Stimulated activated CD4-positive, alpha-beta T cell treated with anti-CD3 and anti-CD28 coated beads, Interleukin-12 subunit alpha, Interleukin-12 subunit beta, amount 100 ng/mL, for 24 hours (primary cell): ENCODE measurements at regions not wholly inside any gene's neighbourhood (a gene's known extent, or its start where the extent isn't known, plus 50 kb on each side); places are given as distances from the start of the nearest gene placed in this dataset.
A peak's percentile ranks its signal among the peaks of the same experiment; 100 is the strongest.
"Not testable (repeated sequence)": the region's sequence is repeated elsewhere in the genome, so short reads cannot be mapped to it uniquely, and the experiment has no call there.

Source experiments
- DNase-seq, 2 experiments: peaks; one replicate each; pipeline ENCODE4 v3.0.0-alpha.2; 2020; ENCODE audit warnings: low read depth in 2 of 2

DNA sequence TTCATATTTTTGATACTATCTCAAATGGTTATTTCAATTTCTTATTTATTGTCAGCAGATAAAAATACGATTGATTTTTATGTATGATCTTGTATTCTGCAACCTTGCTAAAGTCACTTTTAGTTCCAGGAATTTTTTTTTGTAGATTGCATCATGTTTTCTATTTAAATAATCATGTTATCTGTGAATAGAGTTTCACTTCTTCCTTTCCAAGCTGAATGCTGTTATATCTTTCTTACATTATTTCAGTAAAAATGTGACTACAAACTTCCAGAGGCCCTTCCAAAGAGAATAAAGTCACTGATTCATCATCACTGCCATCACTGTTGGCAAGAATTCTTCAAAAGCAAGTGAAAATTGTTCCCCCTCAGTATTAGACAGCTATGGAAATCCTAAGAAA, 104.7 kb upstream of the RAP1B start:
- DNase-seq: no peak

- no peak for DNase-seq
Observed at GRCh38 chr12:68506619-68507018, 104.1 kb upstream of the RAP1B start.

DNA sequence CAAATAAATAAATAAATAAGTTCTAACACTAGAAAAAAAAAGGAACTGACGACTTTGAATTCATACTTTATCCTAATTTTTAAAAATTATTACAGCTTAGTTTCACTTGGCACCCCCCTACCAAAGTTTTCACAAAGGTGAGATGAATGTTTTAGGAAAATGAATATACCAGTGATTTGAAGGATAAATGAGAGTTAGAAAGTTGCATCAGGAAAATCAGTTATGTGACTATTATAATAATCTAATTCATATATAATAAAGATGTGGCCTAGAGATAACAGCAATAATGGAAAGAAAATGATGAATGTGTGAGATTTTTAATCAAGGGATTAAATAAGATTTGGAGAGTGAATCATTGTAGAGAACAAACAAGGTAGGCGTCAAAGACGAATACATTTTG, 103.0 kb upstream of the RAP1B start:
- no peak for DNase-seq

DNA sequence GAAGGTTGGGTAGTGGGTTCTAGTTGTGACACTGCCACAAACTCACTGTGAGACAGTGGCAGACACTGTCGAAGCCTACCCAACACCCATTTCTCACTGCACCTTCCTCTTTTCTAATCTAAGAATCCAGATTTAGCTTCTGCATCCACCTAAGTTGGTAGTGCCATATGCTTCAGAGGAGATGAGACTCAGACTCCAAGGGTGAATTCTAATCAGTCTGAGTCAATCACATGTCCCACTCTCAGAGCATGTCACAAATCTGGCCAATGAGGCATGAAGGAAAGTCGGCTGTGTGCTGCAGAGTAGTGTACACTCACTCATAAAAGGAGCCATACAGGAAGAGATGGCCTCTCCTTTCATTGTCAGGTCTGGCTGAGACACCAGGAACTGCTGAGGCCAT, 102.1 kb upstream of the RAP1B start:
- DNase-seq: no peak

- no peak for DNase-seq
Observed at GRCh38 chr12:68509242-68509641, 101.5 kb upstream of the RAP1B start.

GRCh38 chr12:68510397-68510796, 100.3 kb upstream of the RAP1B start:
- DNase-seq: no peak

- no peak for DNase-seq
Observed at GRCh38 chr12:68514807-68515411, 95.8 kb upstream of the RAP1B start.

DNA sequence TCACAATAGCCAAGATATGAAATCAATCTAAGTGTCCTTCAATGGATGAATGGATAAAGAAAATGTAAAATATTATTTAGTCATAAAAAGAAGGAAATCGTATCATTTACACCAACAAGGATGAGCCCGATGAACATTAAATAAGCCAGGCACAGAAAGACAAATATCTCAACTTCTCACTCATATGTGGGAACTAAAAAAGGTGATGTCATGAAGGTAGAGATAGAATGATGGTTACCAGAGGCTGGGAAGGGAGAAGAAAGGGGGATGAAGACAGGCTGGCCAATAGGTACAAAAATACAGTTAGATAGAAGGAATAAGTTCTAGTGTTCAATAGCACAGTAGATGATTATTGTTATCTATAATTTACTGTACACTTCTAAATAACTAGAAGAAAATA, 94.9 kb upstream of the RAP1B start:
- DNase-seq: no peak

DNA sequence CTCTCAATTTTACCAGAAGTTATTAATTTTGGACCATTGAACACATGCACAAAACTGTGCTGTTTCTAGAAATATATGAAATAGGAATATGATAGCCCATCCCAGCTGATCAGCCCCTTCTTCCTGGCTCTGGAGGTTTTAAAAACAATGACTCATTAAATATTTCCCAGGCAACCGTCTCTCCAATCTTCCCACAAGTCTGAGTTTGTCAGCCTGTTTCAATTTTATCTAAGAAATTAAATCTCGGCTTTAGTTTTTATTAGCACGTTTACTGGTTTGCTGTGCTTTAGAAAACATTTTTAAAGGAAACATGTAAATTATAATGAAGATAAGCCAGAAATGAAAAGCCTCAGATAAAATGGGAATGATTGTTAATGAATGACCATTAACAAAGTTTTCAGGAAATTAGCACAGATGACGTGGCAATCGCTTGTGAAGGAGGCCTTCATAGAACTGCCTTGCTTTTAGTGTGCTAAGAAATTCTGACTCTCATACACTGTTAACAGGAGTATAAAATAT, 89.3 kb upstream of the RAP1B start:
- DNase-seq: no peak

- no peak for DNase-seq
Observed at GRCh38 chr12:68521848-68522502, 88.7 kb upstream of the RAP1B start.

DNA sequence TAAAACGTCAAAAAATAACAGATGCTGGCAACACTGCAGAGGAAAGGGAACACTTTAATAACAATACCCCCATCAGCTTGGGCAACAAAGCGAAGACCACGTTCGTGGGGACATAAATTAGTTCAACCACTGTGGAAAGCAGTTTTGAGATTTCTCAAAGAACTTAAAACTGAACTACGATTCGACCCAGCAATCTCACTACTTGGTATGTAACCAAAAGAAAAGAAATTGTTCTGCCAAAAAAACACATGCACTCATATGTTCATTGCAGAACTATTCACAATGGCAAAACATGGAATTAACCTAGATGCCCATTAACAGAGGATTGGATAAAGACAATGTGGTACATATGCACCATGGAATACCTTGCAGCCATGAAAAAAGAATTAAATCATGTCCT, 81.2 kb upstream of the RAP1B start:
- no peak for DNase-seq

GRCh38 chr12:68529869-68530268, 80.8 kb upstream of the RAP1B start:
- DNase-seq: no peak

DNA sequence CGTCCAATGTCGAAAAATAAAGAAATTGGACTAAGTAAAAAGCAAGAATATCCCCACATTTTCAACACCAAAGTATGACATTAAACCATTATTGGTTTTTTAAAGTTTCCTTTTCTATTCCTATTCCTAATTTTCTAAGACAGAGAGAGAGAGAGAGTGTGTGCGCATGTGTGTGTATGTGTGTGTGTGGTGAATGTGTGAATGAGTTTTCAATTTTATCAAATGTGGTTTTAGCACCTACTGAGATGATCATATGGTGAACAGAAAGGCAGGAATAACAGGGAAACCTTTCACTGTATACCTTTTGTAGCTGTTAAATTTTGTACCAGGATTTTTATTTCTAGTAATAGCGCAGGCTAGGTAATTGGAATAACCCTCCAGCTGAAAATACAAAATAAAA, 80.4 kb upstream of the RAP1B start:
- DNase-seq: no peak

- no peak for DNase-seq
Observed at GRCh38 chr12:68530965-68531364, 79.7 kb upstream of the RAP1B start.

DNA sequence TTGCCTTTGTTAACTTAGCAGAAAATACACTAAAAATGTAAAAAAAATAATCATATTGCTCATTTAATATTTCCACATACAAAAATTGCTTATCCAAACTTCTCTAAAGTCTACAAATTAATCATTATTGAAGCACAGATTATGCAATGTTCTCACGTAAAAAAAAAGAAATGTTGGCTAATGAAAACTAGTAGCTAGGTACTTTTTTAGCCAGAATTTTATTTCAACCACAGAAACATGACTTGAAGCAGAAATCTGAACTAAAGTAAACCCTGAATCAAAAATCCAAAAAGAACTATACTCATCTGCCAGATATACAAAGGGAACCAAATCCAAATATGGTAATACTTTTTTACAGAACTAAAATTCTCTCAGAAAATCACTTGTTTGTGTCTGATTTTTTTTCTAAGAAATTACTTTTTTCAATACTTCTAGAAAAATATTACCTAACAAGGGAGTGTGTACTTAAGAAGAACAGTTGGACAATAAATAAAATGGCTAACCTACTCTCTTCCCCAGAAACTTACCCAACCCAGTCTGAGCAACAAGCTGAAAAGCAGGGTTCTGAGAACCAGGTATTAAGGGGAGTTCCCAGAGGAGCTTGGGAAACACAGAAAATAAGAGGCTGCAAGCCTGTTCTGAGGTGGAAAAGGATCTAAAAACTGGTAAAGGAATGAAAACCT, 78.4 kb upstream of the RAP1B start:
- DNase-seq: no peak

DNA sequence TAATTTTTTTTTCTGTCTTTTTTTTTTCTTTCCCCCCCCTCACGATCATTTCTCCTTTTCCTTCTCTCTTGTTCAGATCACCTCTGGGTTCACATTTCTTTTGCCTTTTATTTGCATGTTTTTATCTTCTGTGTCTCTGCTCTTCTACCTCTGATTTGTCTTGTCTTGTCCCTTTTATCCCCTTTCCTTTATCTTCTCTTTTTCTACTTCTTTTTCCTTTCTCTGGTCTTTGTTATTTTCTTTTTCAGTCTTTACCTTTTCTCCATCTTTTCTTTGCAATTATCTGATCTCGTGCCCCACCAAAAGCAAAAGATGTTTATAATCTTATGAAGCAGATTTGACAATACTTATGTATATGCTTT, 77.8 kb upstream of the RAP1B start:
- no peak for DNase-seq

DNA sequence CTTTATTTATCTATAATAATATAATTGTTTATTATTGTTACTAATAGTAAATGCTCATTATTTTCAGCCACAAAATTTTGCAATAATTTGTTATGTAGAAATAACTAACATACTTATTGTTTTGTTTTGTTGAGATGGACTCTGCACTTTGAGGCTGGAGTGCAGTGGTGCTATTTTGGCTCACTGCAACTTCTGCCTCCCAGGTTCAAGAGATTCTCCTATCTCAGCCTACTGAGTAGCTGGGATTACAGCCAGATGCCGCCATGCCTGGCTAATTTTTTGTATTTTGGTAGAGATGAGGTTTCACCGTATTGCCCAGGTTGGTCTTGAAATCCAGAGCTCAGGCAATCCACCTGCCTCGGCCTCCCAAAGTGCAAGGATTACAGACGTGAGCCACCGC, 76.6 kb upstream of the RAP1B start:
- no peak for DNase-seq

DNA sequence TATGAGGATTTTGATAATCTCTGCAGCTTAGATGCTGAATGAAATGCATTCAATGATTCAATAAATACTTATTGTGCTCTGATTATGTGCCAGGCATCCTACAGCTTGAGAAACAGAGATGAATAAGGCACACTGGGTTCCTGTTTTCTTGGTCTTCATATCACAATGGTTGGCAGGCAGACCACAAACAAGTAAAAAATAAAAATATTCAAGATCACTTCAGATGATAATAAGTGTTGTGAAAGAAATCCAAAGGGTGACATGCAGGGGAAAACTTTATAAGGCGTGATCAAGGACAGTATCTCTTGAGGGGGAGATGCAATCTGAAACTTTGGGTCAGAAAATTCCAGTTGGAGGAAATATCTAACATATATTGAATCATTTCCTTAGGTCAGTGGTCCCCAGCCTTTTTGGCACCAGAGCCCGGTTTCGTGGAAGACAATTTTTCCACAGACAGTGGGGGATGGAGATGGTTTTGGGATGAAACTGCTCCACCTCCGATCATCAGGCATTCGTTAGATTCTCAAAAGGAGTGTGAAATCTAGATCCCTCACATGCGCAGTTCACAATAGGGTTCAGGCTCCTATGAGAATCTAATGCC, 73.7 kb upstream of the RAP1B start:
- no peak for DNase-seq

DNA sequence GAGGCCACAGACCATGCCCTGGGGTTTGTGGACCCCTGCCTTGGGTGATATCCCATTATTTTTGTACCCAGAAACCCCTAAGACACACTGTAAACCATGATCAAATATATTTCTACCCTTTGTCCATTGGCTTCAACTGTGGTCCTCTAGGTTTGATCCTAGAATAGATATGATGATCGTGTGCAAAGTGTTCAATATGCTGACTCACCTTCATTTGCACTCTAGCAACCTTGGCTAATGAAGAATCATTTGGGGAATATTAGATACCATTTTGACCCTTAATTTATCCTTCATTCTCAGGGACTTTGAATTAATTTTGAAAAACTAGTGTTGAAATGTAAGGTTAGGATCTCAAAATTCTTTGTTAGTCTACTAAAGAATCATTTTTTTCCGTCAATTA, 73.1 kb upstream of the RAP1B start:
- DNase-seq: no peak

- peak; percentile 18 to 29 for DNase-seq
Observed at GRCh38 chr12:68538726-68539614, 71.7 kb upstream of the RAP1B start.

DNA sequence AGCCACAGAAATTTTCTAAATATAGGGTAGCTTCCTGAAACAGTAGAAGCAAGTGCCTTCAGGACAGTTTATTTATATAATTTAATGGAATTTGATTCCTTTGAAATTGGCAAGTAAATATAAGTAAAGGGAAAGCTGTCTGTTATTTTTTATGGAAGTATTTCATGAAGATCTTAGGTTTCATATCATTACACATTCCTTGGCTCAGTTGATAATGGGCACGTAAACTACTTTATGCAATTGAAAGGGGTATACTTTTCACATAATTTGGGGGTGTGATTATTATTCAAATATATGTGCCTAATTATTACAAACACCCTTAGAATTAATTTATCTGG, 71.1 kb upstream of the RAP1B start:
- no peak for DNase-seq

DNA sequence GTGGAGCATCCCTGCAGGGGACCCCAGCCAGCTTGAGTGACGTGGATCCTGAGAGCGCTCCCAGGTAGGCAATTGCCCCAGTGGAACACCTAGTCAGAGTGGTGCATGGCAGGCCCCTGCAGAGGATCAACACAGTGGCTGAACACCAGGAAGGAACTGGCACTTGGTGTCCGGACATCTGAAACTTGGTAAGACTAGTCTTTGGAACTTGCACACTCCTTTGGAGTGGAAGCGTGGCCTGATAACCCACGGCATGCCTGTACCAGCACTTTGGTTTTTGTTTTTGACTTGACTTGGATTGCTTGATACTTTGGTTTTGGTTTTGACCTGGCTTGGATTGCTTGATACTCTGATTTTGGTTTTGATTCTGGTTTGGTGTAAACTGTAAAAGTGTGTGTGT, 69.9 kb upstream of the RAP1B start:
- not testable (repeated sequence) for DNase-seq
